Neural progenitor cell (in vitro differentiated cells): ENCODE measurements at regions not wholly inside any gene's neighbourhood (a gene's known extent, or its start where the extent isn't known, plus 50 kb on each side); places are given as distances from the start of the nearest gene placed in this dataset.

Experiments
- CTCF ChIP-seq: fragments of 200-600 bp; sonication (generic); IDR thresholded peaks from 2 replicates; pipeline ENCODE4 v1.5.1; 2017; ENCODE audit warnings: antibody characterized with exemption, mild to moderate bottlenecking
- EZH2 ChIP-seq: fragments of 200-600 bp; sonication (generic); IDR thresholded peaks from 2 replicates; pipeline ENCODE4 v1.6.1; 2017; ENCODE audit warnings: antibody characterized with exemption, mild to moderate bottlenecking, moderate library complexity
- EZH2phosphoT487 ChIP-seq: fragments of 200-600 bp; sonication (generic); IDR thresholded peaks from 2 replicates; pipeline ENCODE4 v1.6.1; 2017; ENCODE audit warnings: antibody characterized with exemption

GRCh38 chr13:57017357-57017756, 123.4 kb upstream of the PRR20A start:
- TF ChIP-seq CTCF, result no peak
- TF ChIP-seq EZH2, result no peak
- TF ChIP-seq EZH2phosphoT487, result no peak
